Sigmoid colon (tissue), 4 donors: ENCODE measurements at regions not wholly inside any gene's neighbourhood (a gene's known extent, or its start where the extent isn't known, plus 50 kb on each side); places are given as distances from the start of the nearest gene placed in this dataset.
"Not testable (repeated sequence)": the region's sequence is repeated elsewhere in the genome, so short reads cannot be mapped to it uniquely, and the experiment has no call there.

Source experiments
- POLR2AphosphoS5 ChIP-seq, 4 donors: sonication (generic); formaldehyde crosslinking; IDR thresholded peaks; one replicate each; pipeline ENCODE4 v1.6.1; 2017; ENCODE audit warnings: antibody characterized with exemption in 4 of 4
- TF ChIP-seq, protein P1 (sequence below), 4 experiments: fragments of 450-650 bp in 3 of 4; fragments of 200-600 bp in 1 of 4; IDR thresholded peaks; one replicate each; pipeline ENCODE4 v1.5.1; 2016 to 2019; ENCODE audit warnings: antibody characterized with exemption in 4 of 4, mild to moderate bottlenecking in 3 of 4, moderate library complexity in 2 of 4

DNA sequence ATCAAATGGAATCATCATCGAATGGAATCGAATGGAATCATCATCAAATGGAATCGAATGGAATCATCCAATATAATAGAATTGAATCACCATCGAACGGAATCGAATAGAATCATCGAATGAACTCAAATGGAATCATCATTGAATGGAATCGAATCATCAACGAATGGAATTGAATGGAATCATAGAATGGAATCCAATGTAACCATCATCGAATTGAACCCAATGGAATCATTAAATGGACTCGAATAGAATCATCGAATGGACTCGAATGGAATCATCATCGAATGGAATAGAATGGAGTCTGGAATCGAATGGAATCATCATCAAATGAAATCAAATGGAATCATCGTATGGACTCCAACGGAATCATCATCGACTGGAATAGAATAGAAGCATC lies 227.0 kb downstream of the SHCBP1 start:
- TF ChIP-seq, protein P1, sequence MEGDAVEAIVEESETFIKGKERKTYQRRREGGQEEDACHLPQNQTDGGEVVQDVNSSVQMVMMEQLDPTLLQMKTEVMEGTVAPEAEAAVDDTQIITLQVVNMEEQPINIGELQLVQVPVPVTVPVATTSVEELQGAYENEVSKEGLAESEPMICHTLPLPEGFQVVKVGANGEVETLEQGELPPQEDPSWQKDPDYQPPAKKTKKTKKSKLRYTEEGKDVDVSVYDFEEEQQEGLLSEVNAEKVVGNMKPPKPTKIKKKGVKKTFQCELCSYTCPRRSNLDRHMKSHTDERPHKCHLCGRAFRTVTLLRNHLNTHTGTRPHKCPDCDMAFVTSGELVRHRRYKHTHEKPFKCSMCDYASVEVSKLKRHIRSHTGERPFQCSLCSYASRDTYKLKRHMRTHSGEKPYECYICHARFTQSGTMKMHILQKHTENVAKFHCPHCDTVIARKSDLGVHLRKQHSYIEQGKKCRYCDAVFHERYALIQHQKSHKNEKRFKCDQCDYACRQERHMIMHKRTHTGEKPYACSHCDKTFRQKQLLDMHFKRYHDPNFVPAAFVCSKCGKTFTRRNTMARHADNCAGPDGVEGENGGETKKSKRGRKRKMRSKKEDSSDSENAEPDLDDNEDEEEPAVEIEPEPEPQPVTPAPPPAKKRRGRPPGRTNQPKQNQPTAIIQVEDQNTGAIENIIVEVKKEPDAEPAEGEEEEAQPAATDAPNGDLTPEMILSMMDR (IDR thresholded peaks at IDR 0.05), result not testable (repeated sequence)
- not testable (repeated sequence) for TF ChIP-seq POLR2AphosphoS5 (IDR thresholded peaks at IDR 0.05)
